ENCODE measurements at regions not wholly inside any gene's neighbourhood (a gene's known extent, or its start where the extent isn't known, plus 50 kb on each side); places are given as distances from the start of the nearest gene placed in this dataset.

GRCh38 chr1:199157494-199157893 is 518.7 kb downstream of the PTPRC start:
- no peak overlapping the region for H3K27ac ChIP-seq
- H3K9me3 ChIP-seq (ENCODE audit: severe bottlenecking) = no peaks in the 10 kb centered on the region
- H3K27me3 ChIP-seq (ENCODE audit: insufficient read depth, low read depth, severe bottlenecking) = no peaks in the 10 kb centered on the region
- DNase-seq = no peak
- no peaks in the 10 kb centered on the region for H3K36me3 ChIP-seq
- no peak for TF ChIP-seq CTCF (IDR thresholded peaks at IDR 0.05; ENCODE audit: low read depth, low read length)
- no peak overlapping the region for H3K4me3 ChIP-seq (ENCODE audit: low read depth, low read length)

GRCh38 chr1:199160521-199161318 is 521.9 kb downstream of the PTPRC start:
- DNase-seq = no peak
- no peak overlapping the region for H3K4me3 ChIP-seq (ENCODE audit: low read depth, low read length)
- no peaks in the 10 kb centered on the region for H3K9me3 ChIP-seq (ENCODE audit: severe bottlenecking)
- TF ChIP-seq CTCF (IDR thresholded peaks at IDR 0.05; ENCODE audit: low read depth, low read length) = no peak
- no peak overlapping the region for H3K27ac ChIP-seq
- H3K27me3 ChIP-seq (ENCODE audit: insufficient read depth, low read depth, severe bottlenecking) = no peaks in the 10 kb centered on the region
- no peaks in the 10 kb centered on the region for H3K36me3 ChIP-seq

DNA sequence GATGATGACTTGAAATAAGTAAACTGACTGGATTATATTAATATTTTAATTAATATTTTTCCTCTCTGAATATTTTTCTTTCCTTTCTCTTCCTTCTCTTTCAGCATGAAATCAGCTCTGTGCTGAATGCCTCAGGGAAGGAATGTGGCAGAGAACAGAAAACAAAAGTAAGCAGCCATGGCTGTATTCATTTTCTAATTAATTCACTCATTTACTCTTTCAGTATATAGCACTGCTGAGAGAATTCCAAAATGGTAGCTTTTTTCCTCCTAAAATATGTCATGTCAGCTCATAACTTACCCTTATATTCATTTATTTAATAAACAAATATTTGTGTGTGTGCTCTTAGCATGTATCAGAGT is 522.5 kb downstream of the PTPRC start:
- no peak for DNase-seq
- no peaks in the 10 kb centered on the region for H3K27me3 ChIP-seq (ENCODE audit: insufficient read depth, low read depth, severe bottlenecking)
- H3K36me3 ChIP-seq = no peaks in the 10 kb centered on the region
- TF ChIP-seq CTCF (IDR thresholded peaks at IDR 0.05; ENCODE audit: low read depth, low read length) = no peak
- H3K4me3 ChIP-seq (ENCODE audit: low read depth, low read length) = no peak overlapping the region
- H3K27ac ChIP-seq = no peak overlapping the region
- no peaks in the 10 kb centered on the region for H3K9me3 ChIP-seq (ENCODE audit: severe bottlenecking)

DNA sequence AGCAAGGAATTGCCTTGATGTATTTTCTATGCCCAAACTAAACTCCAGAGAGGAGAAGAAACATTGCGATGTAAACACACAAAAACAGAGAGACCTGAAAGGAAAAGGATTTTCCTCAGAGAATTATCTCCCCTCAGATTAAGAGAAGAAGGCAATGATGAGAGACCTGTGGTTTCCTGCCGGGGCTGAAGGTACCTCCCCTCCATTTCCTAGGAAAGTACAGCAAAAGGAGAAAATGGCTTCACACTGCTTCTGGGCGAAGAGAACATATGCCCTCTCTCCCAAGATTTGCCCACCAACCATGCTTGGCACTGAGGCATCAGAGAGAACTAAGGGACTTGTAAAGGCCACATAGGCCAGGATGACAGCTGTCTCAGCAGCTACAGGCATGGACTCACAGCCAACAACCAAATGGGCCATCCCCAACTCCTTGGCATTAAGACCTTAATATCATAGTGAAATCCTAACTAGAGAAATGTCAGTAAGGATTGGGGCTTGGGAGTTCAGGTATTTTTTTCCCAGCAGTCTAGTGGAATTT is 523.0 kb downstream of the PTPRC start:
- TF ChIP-seq CTCF (IDR thresholded peaks at IDR 0.05; ENCODE audit: low read depth, low read length) = no peak
- no peaks in the 10 kb centered on the region for H3K9me3 ChIP-seq (ENCODE audit: severe bottlenecking)
- no peak overlapping the region for H3K27ac ChIP-seq
- no peaks in the 10 kb centered on the region for H3K36me3 ChIP-seq
- no peak overlapping the region for H3K4me3 ChIP-seq (ENCODE audit: low read depth, low read length)
- DNase-seq = no peak
- H3K27me3 ChIP-seq (ENCODE audit: insufficient read depth, low read depth, severe bottlenecking) = no peaks in the 10 kb centered on the region

DNA sequence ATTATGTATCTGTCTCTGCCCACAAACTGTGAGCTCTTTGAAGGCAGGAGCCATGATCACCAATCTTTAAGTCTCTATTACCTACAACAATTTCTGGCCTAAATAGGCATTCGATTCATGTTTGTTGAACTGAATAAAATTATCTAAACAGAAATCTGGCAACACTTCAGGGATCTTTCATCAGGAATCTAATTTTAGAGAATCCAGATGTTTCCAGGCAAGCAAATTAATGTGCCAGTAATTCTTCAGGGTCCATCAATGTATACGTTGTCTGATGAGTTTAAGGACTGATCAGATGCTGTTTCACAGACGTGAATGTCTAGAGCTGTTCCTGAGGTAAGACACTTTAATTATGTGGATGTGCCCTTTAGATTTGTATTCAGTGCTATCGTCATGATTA is 524.4 kb downstream of the PTPRC start:
- Histone ChIP-seq H3K27me3 (ENCODE audit: insufficient read depth, low read depth, severe bottlenecking) (no peaks in the 10 kb centered on the region), H3K36me3 (no peaks in the 10 kb centered on the region), H3K27ac (no peak overlapping the region), H3K4me3 (ENCODE audit: low read depth, low read length) (no peak overlapping the region), H3K9me3 (ENCODE audit: severe bottlenecking) (no peaks in the 10 kb centered on the region)
- no peak for DNase-seq
- TF ChIP-seq CTCF (IDR thresholded peaks at IDR 0.05; ENCODE audit: low read depth, low read length) = no peak

- Histone ChIP-seq H3K9me3 (ENCODE audit: severe bottlenecking) (no peaks in the 10 kb centered on the region), H3K36me3 (no peaks in the 10 kb centered on the region), H3K27me3 (ENCODE audit: insufficient read depth, low read depth, severe bottlenecking) (no peaks in the 10 kb centered on the region), H3K27ac (no peak overlapping the region), H3K4me3 (ENCODE audit: low read depth, low read length) (no peak overlapping the region)
- TF ChIP-seq CTCF (IDR thresholded peaks at IDR 0.05; ENCODE audit: low read depth, low read length) = no peak
- no peak for DNase-seq
These were observed 524.8 kb downstream of the PTPRC start for GRCh38 chr1:199163670-199164069.
